GM19328 (cell line): ENCODE measurements at regions not wholly inside any gene's neighbourhood (a gene's known extent, or its start where the extent isn't known, plus 50 kb on each side); places are given as distances from the start of the nearest gene placed in this dataset.
"Not testable (repeated sequence)": the region's sequence is repeated elsewhere in the genome, so short reads cannot be mapped to it uniquely, and the experiment has no call there.

ENCODE experiments used
- ATAC-seq: cut with Tn5 transposase; IDR thresholded peaks from one replicate; pipeline ENCODE4 v1.9.1; 2021; ENCODE audit warnings: mild to moderate bottlenecking, moderate library complexity; ENCODE audit not compliant: unreplicated experiment

GRCh38 chr2:34174506-34174905 is 575.4 kb upstream of the FAM98A start:
- ATAC-seq, result no peak

- no peak for ATAC-seq
These were observed 563.1 kb upstream of the FAM98A start for GRCh38 chr2:34162231-34162630.

GRCh38 chr2:34161549-34161948 is 562.5 kb upstream of the FAM98A start:
- no peak for ATAC-seq

GRCh38 chr2:34159901-34160300 is 560.8 kb upstream of the FAM98A start:
- no peak for ATAC-seq

DNA sequence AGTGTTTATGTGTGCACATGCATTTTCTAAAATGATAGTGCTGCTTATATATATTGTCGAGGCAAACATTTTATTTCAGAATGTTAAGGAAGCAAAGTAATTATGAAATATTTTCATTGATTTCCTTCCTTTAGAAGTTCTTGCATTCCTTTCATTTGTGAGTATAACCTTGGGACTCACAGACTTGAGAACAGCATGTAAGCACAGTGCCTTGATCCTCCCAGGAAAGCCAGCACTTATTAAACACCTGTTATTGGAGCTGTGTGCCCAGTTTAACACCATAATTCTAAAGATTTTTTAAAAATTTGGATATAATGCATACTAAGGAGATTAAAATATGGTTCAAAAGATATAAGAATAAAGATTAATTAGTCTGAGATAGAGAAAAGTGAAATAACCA is 554.4 kb upstream of the FAM98A start:
- ATAC-seq, result no peak

DNA sequence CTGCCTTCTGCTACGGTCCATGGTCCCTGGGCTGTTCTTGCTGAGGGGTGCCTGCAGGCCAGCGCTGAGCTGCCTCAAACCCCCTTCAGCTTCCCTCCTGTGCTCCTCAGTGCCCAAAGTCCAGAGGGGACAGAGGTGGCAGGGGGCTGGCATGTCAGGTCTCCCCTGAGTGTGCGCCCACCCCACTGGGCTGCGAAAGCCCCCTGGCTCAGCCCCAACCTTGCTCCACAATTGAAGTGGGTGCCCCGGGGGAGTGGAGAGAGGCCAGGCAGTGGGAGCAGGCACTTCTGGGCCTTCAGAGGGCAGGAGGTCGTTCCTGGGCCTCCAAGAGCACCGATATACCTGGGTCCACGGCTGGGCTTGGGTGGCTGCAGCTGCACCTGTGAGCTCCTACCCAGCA is 548.7 kb upstream of the FAM98A start:
- no peak for ATAC-seq

GRCh38 chr2:34143149-34143548 is 544.0 kb upstream of the FAM98A start:
- ATAC-seq, result no peak

DNA sequence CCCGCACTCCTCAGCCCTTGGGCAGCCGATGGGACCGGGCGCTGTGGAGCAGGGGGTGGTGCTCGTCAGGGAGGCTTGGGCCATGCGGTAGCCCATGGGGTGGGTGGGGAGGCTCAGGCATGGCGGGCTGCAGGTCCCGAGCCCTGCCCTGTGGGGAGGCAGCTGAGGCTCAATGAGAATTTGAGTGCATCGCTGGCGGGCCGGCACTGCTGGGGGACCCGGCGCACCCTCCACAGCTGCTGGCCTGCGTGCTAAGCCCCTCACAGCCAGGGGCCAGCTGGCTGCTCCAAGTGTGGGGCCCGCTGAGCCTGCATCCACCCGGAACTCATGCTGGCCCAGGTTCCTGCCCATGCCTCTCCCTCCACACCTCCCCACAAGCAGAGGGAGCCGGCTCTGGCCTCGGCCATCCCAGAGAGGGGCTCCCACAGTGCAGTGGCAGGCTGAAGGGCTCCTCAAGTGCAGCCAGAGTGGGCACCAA is 543.5 kb upstream of the FAM98A start:
- not testable (repeated sequence) for ATAC-seq

- not testable (repeated sequence) for ATAC-seq
These were observed 534.0 kb upstream of the FAM98A start for GRCh38 chr2:34133065-34133464.

GRCh38 chr2:34126279-34126678 is 527.2 kb upstream of the FAM98A start:
- ATAC-seq, result no peak

- ATAC-seq, result no peak
These were observed 525.1 kb upstream of the FAM98A start for GRCh38 chr2:34123996-34124785.

DNA sequence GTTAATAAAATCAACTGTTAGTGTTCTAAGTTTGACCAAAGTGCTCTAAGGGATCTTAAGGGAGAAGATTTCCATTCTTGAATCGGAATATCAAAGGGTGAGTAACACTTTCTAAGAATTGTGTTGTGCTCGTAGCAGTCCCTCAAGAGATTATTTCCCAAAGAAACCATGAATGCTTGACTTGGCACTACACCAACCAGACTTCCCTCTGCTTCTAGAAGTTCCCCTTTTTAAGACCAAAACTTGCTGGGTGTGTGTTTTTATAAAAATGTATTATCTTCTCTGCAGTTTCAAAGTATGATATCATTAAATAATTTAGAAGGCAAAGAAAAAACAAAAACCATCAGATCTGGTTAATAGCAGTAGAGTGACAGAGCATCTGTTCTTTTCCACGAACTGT is 522.0 kb upstream of the FAM98A start:
- ATAC-seq, result no peak

DNA sequence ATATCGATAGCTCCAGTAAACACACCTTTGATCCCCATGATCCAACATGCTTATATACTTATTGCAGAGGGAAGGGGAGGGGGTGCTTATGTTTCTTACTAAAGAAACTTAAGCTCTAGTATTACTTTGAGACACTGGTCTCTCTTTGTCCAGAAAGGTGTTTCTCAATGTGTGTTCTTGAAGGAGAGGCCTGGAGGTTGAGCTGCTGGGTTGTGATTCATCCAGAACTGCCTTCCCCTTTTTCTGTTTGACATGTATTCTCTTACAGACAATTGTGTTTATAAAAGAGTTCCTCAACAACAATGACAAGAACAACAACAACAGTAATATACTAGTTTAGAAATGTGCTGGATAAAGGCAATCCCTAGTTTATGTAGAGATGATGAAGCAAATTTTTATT is 516.0 kb upstream of the FAM98A start:
- no peak for ATAC-seq

DNA sequence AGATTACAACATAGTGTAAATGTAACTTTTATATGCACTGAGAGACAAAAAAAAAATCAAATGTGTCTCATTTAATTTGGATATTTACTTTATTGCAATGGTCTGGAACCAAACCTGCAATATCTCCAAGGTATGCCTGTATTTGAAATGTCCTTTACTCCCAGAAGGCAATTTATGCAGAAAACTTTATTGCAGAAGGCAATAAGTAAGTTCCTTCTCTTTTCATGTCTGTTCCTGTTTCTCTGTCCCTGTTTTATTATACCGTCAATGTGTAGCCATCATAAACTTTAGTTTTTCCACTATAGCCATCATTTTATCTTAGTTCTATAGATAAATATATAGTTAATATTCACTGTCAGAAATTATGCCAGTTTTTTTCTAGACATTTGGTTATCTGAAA is 513.1 kb upstream of the FAM98A start:
- ATAC-seq, result no peak

- ATAC-seq, result no peak
These were observed 511.3 kb upstream of the FAM98A start for GRCh38 chr2:34110392-34110791.

DNA sequence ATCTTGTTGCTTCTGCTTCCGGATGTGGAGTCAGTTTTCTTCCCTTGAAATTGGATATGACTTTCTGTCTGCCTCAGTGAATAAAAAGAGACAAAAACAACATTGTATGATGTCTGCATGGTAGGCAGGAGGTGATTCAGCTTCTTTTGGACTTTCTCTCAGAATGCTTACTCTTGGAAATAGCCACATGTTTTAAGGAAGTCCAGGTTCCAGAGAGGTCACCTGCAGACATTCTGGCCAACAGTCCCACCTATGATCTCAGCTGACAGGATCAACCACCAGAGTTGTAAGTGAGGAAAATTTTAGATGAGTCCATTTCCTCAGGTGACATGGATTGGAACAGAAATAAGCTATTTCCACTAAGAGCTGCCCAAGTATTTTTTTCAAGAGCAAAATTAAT is 508.7 kb upstream of the FAM98A start:
- no peak for ATAC-seq

DNA sequence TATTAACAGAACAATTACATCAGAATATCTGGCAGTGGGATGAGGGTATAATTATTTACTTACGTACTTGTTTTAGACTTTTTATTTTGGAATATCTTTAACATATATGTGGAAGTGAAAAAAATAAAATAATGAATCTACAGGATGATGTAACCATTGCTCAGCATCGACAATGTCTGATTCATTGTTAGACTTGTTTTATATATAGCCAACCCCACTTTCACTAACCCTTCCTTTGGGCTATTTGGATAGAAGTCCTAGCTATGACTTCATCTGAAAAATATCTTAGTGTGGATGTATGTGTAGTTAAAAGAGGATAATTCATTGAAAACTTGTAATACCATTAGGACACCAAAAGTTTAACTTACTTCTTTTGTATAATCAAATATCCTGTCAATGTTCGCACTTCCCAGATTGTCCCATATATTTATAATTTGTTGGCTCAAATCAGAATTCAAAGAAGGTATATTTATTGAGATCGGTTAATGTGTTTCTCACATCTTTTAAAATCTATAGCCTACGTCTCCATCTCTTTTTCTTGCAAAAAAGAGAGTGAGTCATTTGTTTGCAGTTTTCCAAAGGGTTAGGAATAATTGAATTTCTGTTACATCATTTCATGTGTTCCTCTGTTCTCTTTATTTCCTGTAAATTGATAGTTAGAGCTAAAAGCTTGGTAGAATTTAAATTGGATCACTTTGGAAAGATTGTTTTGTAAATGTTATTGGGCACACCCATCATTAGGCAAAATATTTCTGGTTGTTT is 506.1 kb upstream of the FAM98A start:
- ATAC-seq, result no peak

GRCh38 chr2:34104601-34105000 is 505.5 kb upstream of the FAM98A start:
- ATAC-seq, result no peak

- no peak for ATAC-seq
These were observed 504.3 kb upstream of the FAM98A start for GRCh38 chr2:34103437-34103836.

- no peak for ATAC-seq
These were observed 503.2 kb upstream of the FAM98A start for GRCh38 chr2:34102339-34102738.

DNA sequence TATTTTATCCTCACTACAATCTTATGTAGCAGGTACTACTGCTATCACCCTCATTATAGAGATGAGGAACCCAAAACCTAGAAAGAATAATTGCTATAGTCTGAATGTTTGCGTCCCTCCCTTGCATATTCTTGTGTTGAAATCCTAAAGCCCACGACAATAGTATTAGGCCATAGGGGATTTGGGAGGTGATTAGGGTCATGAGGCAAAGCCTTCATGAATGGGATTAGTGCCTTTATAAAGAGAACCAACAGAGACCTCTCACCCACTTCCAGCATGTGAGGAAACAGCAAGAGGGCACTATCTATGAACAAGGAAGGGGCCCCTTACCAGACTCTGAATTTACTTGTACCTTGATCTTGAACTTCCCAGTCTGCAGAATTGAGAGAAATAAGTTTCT is 500.3 kb upstream of the FAM98A start:
- ATAC-seq, result no peak

DNA sequence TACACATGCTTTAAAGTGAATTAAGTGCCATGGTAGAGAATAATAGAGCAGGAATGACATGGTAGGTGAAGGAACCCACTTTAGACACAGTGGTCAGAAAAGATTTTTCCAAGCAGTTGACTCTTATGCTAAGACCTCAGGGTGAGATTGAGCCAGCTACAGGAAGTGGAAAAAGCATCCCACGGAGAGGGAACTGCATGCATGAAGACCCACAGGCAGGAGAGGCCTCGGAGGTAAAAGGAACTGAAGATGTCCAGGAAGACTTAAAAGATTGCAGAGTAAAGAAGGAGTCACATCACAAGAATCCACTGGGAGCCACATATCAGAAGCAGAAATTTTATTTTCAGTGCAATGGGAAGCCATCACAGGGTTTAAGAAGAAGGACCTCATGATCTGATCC is 499.2 kb upstream of the FAM98A start:
- no peak for ATAC-seq
